Kidney (tissue), 13 donors: ENCODE measurements at regions not wholly inside any gene's neighbourhood (a gene's known extent, or its start where the extent isn't known, plus 50 kb on each side); places are given as distances from the start of the nearest gene placed in this dataset.
A peak's percentile ranks its signal among the peaks of the same experiment; 100 is the strongest.

Source experiments
- DNase-seq, 5 donors: peaks; one replicate each; pipeline ENCODE4 v3.0.0-alpha.2; 2013 to 2020
- FAIRE-seq: peaks from 2 replicates; lab custom pipeline; 2012; peaks lifted over from hg19 to GRCh38; lab: Jason Lieb, UNC
- H3K27ac ChIP-seq, 2 donors: one replicate each; pipeline ENCODE4 v1.7.0; 2013; ENCODE audit warnings: low read depth in 2 of 2, low read length in 2 of 2, inconsistent platforms in 1 of 2
- H3K27me3 ChIP-seq: one replicate; pipeline ENCODE4 v1.7.1; 2013; ENCODE audit warnings: low read length, inconsistent platforms; ENCODE audit not compliant: control insufficient read depth, insufficient read depth
- H3K36me3 ChIP-seq, 3 donors: one replicate each; pipeline versions ENCODE4 v1.7.0 to v1.7.1; 2013; ENCODE audit warnings: low read length in 3 of 3, control low read depth in 1 of 3, inconsistent platforms in 1 of 3; ENCODE audit not compliant: insufficient read depth in 3 of 3, control insufficient read depth in 2 of 3
- H3K4me1 ChIP-seq, 3 donors: one replicate each; pipeline versions ENCODE4 v1.7.0 to v1.7.1; 2013; ENCODE audit warnings: low read length in 3 of 3, inconsistent platforms in 1 of 3, low read depth in 1 of 3; ENCODE audit not compliant: control insufficient read depth in 2 of 3, insufficient read depth in 2 of 3
- H3K4me3 ChIP-seq, 3 donors: one replicate each; pipeline versions ENCODE4 v1.7.0 to v1.8.1; 2013; ENCODE audit warnings: low read length in 3 of 3, control low read depth in 1 of 3, inconsistent platforms in 1 of 3
- H3K9ac ChIP-seq, 3 donors: one replicate each; pipeline versions ENCODE4 v1.7.0 to v1.7.1; 2013; ENCODE audit warnings: low read length in 3 of 3, control low read depth in 1 of 3, inconsistent platforms in 1 of 3
- H3K9me3 ChIP-seq, 3 donors: one replicate each; pipeline versions ENCODE4 v1.7.0 to v1.7.1; 2013; ENCODE audit warnings: low read length in 3 of 3, control low read depth in 1 of 3, inconsistent platforms in 1 of 3; ENCODE audit not compliant: control insufficient read depth in 2 of 3, insufficient read depth in 1 of 3
- intact Hi-C: fragments of 100-400 bp; cut with DNase I; formaldehyde crosslinking; loops from one replicate; pipeline ENCODE4 v1.11.1; 2022
- TF ChIP-seq, protein P1 (sequence below): IDR thresholded peaks from 3 replicates; pipeline ENCODE4 v1.5.1; 2012; ENCODE audit warnings: mild to moderate bottlenecking, moderate library complexity, borderline replicate concordance; ENCODE audit not compliant: insufficient read depth; ENCODE audit errors: extremely low read depth
- donor health status: control.
- donor health status: control.
- donor health status: control.
- donor health status: control.
- donor health status: control.
- donor health status: DM: yes; HTN: yes; CAD: no.
- donor health status: Normal renal cell carcinoma (clear cell type).

DNA sequence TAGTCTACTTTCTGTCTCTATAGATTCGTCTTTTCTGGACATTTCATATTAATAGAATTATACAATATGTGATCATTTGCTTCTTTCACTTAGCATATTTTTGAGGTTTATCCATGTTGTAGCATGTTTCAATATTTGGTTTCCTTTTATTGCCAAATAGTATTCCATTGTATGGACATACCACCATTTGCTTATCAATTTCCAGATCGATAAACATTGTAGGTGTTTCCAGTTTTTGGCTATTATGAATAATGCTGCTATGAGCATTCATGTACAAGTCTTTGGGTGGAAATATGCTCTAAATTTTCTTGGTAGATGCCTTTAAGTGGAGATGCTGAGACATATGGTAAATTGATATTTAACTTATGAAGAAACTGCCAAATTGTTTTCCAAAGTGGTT lies 114.1 kb downstream of the RND3 start:
- DNase-seq, result no peak
- no peak for FAIRE-seq
- TF ChIP-seq, protein P1, sequence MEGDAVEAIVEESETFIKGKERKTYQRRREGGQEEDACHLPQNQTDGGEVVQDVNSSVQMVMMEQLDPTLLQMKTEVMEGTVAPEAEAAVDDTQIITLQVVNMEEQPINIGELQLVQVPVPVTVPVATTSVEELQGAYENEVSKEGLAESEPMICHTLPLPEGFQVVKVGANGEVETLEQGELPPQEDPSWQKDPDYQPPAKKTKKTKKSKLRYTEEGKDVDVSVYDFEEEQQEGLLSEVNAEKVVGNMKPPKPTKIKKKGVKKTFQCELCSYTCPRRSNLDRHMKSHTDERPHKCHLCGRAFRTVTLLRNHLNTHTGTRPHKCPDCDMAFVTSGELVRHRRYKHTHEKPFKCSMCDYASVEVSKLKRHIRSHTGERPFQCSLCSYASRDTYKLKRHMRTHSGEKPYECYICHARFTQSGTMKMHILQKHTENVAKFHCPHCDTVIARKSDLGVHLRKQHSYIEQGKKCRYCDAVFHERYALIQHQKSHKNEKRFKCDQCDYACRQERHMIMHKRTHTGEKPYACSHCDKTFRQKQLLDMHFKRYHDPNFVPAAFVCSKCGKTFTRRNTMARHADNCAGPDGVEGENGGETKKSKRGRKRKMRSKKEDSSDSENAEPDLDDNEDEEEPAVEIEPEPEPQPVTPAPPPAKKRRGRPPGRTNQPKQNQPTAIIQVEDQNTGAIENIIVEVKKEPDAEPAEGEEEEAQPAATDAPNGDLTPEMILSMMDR, result no peak
- H3K27me3 ChIP-seq, result no peaks in the 10 kb centered on the region
- no peak overlapping the region for H3K27ac ChIP-seq
- H3K9ac ChIP-seq, result no peak overlapping the region
- H3K9me3 ChIP-seq, result peaks cover 0 to 4% (median 0%) of the 10 kb centered on the region in 3 donors
- intact Hi-C loops, result no loop called here
- no peak overlapping the region for H3K4me3 ChIP-seq
- no peaks in the 10 kb centered on the region for H3K36me3 ChIP-seq
- no peaks in the 10 kb centered on the region for H3K4me1 ChIP-seq

DNA sequence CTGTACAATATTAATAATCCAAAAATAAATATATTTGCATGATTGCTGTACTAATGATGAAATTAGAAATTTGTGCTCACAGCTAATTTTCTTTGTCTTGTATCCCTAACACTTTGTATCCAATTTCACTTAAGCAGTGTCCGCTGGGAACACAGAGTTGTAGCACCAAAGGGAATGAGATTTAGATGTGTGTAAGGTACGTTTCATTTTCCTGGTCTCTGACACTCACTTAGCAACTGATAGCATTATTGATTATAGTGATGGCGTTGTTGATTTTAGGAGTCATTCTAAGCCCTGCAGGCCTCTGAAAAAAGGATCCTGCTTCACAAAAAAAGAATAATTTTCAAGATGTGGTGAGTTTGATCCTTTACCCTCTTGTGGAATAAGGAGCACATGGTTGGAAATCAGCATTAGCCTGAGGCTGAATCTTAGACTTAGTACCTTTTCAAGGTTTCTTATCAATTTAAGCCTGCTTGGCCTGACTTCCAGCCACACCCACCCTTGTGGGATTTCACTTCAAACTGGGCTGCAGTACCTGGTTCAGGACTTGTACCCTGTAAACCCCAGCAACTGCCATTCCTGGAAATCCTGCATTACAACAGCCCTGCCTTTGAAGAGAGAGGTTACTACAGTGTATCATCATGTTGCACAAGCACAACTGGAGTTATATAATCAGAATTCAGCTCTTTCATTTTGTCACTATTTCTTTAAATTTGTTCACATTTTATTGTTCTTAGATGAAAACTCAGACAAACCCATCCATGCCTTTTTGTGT lies 116.2 kb downstream of the RND3 start:
- no peak overlapping the region for H3K27ac ChIP-seq
- H3K4me1 ChIP-seq, result no peaks in the 10 kb centered on the region
- intact Hi-C loops, result no loop called here
- DNase-seq, result no peak
- H3K27me3 ChIP-seq, result no peaks in the 10 kb centered on the region
- H3K9me3 ChIP-seq, result peaks cover 0 to 4% (median 0%) of the 10 kb centered on the region in 3 donors
- H3K36me3 ChIP-seq, result no peaks in the 10 kb centered on the region
- TF ChIP-seq, protein P1, result no peak
- H3K9ac ChIP-seq, result no peak overlapping the region
- FAIRE-seq, result no peak
- no peak overlapping the region for H3K4me3 ChIP-seq

DNA sequence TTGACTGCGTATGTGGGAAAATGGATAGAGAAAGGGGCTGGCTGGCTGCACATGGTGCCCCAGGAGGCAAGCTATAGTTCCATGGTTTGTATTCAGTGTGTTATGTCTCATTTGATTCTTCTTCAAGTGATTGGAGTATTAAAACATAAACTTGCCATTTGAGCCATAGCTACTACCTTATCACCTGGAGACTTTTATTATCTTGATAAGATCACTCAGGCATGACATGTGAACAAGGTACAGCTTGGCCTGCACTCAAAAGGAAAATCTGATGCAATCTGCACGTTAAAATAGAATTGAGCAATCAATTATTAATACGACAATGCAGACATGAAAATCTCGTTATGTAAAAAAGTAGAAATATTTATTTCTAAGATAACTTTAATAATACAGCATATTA lies 116.9 kb downstream of the RND3 start:
- TF ChIP-seq, protein P1, result no peak
- no peaks in the 10 kb centered on the region for H3K4me1 ChIP-seq
- intact Hi-C loops, result no loop called here
- H3K9me3 ChIP-seq, result peaks cover 0 to 4% (median 0%) of the 10 kb centered on the region in 3 donors
- H3K9ac ChIP-seq, result no peak overlapping the region
- no peak for FAIRE-seq
- no peaks in the 10 kb centered on the region for H3K27me3 ChIP-seq
- H3K36me3 ChIP-seq, result no peaks in the 10 kb centered on the region
- H3K4me3 ChIP-seq, result no peak overlapping the region
- no peak overlapping the region for H3K27ac ChIP-seq
- DNase-seq, result peak in 1 of 5 donors; percentile 17
